Stimulated activated CD4-positive, alpha-beta T cell treated with anti-CD3 and anti-CD28 coated beads, Interleukin-4, amount 100 ng/mL, for 24 hours (primary cell): ENCODE measurements at regions not wholly inside any gene's neighbourhood (a gene's known extent, or its start where the extent isn't known, plus 50 kb on each side); places are given as distances from the start of the nearest gene placed in this dataset.
"Not testable (repeated sequence)": the region's sequence is repeated elsewhere in the genome, so short reads cannot be mapped to it uniquely, and the experiment has no call there.

ENCODE experiments used
- DNase-seq: peaks from one replicate; pipeline ENCODE4 v3.0.0-alpha.2; 2020

- no peak for DNase-seq
These were observed 102.3 kb upstream of the CPSF6 start for GRCh38 chr12:69136931-69137613.

- DNase-seq: no peak
These were observed 98.3 kb upstream of the CPSF6 start for GRCh38 chr12:69141074-69141473.

DNA sequence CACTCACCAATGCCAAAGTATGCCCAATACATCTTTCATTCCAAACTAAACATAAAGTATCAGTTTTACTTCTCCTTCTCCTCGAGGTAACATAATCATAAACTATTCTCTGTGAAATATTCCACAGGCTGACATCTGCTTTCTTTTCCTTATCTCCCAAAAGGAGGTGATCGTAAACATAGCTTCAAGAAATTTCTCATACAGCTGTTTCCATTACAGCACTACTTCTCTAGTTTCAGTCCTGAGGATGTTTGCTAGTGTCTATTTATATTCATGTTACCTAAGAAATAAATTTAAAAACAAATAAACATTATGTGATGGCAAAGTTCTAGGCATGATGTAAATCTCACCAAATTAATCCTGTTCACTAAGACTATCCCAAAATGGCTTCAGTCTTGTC lies 90.1 kb upstream of the CPSF6 start:
- no peak for DNase-seq

DNA sequence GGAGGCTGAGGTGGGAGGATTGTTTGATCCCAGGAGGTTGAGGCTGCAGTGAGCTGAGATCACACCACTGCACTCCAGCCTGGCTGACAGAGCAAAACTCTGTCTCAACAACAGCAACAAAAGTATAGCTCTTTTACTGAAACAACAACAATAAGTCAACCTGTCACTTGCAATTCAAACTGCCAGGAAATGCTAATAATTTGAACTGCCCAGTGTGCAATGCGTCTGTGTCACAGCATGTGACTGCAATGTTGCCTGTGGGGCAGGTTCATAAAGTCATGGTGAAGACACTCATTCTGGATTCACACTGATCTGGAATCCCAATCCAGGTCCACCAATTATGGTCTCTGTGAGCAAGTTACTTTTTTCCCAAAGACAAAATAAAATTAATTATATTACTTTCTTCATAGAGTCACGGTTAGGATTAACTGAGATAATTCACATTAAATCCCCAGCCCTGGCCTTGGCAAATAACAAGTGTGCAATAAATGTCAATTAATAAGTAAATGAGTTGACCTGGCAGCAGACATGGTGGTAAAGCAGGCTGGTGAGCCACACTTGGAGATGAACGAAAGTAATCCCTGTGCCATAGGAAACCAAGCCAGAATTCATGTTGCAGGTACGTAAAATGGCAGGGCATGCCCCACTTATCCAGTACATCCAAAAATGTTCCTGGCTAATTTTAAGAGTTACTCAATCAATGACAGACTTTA lies 89.1 kb upstream of the CPSF6 start:
- no peak for DNase-seq

DNA sequence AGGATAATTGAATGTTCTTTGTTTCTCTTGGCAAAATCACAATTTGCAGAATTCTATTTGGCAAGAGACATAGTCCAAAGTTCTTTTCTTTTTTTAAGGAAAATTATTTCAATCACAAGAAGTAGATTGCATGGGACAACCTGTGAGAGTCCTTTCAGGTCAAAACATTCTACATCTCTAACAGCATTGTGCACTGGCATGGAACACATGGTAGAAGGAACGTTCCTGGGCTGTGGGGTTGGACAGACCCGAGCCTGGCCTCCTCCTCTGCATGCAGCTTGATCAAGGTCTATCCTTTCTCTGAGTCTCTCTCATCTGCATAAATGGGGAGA lies 88.6 kb upstream of the CPSF6 start:
- DNase-seq: no peak

GRCh38 chr12:69151254-69151764 lies 88.1 kb upstream of the CPSF6 start:
- no peak for DNase-seq

- DNase-seq: peak; percentile 83
These were observed 84.6 kb upstream of the CPSF6 start for GRCh38 chr12:69154585-69155363.

DNA sequence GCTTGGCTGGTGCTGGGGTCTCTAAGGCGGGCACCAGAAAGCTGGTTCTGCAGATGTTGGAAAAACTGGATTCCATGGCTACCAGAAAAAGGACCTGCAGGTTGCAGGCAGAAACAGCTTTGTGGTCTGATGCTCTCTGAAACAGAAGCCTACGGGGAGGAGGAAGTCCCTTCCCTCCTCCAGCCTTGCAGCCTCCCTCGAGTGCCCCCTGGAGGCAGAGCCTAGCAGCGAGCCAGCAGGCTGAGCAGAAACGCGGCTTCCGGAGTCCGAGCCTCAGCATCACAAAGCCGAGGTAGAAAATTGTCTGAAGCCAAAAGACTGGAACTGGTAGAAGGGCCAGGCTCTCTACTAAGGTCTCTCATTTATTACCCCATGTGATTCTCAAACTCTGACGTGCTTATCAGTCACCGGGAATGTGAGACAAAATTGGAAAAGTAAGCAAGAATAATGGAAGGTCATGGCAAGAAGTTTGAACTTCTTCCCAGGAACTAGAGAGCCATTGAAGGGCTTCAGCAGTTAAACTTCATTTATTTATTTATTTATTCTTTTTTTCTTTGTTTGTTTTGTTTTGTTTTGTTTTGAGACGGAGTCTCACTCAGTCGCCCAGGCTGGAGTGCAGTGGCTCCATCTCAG lies 82.2 kb upstream of the CPSF6 start:
- DNase-seq: peak; percentile 93

- DNase-seq: peak; percentile 63
These were observed 77.5 kb upstream of the CPSF6 start for GRCh38 chr12:69161829-69162228.

DNA sequence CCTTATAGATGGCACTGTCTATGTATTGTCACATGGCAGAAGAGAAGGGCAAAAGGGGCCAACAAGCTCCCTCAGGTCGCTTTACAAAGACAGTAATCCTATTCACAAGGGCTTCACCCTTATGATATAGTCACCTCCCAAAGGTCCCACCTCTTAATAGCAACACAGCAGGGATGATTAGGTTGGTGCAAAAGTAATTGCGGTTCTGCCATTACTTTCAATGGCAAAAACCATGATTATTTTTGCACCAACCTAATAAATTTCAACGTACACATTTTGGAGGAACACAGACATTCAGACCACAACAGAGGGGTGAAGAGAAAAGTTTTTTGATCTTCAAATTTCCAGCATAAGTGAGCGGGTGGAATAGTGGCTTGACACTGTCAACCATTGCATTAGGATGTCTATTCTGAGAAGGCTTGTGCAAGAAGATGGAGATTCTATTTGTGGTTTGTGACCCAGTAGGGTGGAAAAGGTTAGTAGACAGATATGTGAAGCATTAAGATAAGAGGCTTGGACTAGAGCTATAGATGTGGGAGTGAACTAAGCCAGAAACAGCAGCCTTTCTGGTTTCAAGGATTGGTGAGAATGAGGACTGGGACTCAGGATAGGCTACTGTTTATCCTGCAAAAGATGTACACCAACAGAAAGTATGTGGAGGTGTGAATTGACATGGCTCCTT lies 75.5 kb upstream of the CPSF6 start:
- no peak for DNase-seq

- no peak for DNase-seq
These were observed 71.7 kb upstream of the CPSF6 start for GRCh38 chr12:69167648-69168165.

DNA sequence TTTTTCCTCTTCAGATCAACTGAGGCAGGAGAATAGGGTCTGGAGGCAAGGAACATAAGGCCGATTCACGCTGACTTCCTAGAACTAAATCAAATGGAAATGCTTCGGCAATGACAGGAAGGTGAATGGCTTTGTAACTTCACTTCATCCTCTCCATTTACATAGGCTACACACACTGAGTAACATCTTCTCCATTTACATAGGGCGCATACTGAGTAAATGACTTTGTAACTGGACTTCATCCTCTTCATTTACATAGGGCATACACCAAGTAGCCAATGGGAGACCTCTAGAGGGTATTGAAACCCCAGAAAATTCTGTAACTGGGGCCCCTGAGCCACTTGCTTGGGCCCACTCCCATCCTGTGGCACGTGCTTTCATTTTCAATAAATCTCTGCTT lies 71.0 kb upstream of the CPSF6 start:
- DNase-seq: no peak

DNA sequence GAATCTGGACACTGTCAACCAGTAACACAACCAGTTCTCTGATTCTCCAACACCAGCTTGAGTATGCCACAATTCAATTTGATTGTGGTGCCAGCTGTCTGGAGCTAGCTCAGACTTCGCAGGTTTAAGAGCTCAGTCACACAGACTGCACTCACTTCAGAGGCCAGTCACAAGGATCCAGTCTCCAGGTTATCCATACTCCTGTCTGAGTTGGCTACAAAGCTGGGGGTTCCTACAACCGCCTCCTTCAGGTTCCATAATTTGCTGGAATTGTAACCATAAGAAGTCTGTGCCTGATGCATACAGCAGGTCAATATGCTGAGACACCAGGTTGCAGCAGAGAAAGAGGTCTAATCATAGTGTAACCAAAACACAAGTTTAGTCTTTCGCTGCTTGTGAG lies 70.5 kb upstream of the CPSF6 start:
- DNase-seq: no peak

DNA sequence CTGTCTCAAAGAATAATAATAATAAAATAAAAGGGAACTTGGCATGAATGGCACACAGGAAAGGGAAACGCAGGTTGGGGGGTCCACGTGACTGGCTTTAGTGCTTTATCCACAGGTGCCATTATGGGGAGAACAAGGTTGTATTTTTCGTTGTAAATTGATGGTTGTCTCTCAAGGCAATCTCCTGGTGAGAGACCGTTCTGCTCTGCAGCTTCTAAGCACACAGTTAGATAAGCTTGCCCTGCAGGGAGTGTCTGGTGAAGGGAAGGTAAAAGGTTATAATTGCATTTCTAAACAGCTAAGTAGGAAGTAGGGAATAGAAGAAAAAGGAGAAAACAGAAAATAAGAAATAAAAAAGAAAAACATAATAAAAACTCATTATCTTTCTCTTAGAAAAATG lies 69.1 kb upstream of the CPSF6 start:
- DNase-seq: no peak

DNA sequence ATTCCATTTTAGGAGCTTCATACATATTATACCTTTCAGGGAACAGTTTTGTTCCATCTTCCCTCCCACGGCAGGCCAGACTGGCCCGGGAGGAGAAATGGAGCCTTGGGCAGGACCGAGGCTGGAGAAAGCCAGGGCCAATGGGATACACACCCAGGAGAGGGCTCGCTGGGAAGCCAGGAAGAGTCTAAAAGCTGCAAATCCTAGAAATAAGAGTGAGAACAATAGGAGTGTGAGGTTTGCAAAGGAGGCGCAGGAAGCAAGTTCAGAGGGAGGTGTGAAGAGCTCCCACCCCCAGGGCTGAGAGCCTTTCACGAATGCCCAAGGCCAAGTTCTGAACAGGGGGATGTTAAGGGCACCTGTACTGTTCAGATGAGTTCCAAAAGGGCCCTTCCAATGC lies 67.5 kb upstream of the CPSF6 start:
- no peak for DNase-seq

DNA sequence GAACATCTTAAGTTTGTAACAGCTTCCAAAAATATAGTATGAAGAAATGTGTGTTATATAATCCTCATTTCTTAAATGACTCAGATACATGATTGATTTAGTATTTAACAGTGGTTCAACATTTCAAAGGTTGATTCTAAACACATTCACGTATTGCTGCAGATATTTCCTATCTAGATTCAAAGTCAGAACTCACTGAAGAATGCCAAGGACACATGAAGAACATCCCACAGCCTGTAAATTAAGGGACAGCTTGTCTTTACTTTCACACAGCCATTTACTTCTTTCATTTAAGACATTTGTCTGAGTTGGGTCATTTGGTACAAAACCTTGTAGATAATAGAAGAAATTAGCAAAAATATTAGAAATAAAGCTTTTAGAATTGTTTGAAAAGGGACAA lies 66.9 kb upstream of the CPSF6 start:
- DNase-seq: no peak

GRCh38 chr12:69173368-69173767 lies 66.0 kb upstream of the CPSF6 start:
- no peak for DNase-seq

- no peak for DNase-seq
These were observed 59.6 kb upstream of the CPSF6 start for GRCh38 chr12:69179786-69180185.

- DNase-seq: not testable (repeated sequence)
These were observed 51.8 kb upstream of the CPSF6 start for GRCh38 chr12:69187572-69187971.

DNA sequence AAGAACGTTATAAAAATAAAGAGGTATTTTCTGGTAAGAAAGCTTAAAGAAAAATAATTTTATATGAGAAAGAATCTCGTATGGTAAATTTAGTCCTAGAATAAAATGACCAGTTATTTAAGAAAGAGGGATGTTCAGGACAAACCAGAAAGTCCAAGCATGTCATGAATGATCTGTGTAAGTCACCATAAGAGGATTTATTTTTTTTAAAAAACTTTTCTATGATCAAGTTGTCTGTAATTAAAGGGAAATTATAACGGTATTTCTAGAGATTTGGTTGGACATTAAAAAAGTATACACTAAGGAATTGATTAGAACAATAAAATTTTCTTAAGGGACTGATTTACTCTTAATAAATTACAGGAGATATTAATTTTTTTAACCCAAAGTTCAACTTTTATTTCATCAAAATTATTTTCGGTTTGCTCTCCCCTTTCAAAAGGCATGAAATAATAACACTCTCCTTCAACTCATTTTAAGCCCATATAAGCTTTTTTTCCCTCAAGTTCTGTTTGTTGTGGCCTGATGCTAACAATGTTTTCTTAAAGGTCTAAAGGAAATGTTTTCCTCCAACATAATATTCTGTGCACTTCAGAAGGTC lies 49.9 kb upstream of the CPSF6 start:
- no peak for DNase-seq
